AG04450 (cell line): ENCODE measurements at regions not wholly inside any gene's neighbourhood (a gene's known extent, or its start where the extent isn't known, plus 50 kb on each side); places are given as distances from the start of the nearest gene placed in this dataset.

Experiments
- CTCF ChIA-PET: fragments of 300-600, 350-600 bp; formaldehyde crosslinking; extraction: SDS; loops from one replicate; lab custom pipeline; 2022; ENCODE audit warnings: antibody characterized with exemption, inconsistent platforms; lab: Charles Lee
- POLR2A ChIA-PET: fragments of 350-600 bp; formaldehyde crosslinking; extraction: SDS; loops from one replicate; lab custom pipeline; 2021; ENCODE audit warnings: antibody characterized with exemption, inconsistent platforms; lab: Yijun Ruan, JAX
- DNase-seq: peaks from one replicate; pipeline ENCODE4 v3.0.0-alpha.2; 2011; ENCODE audit warnings: low read depth, low spot score
- H3K27ac ChIP-seq: one replicate; pipeline ENCODE4 v1.5.1; 2012; ENCODE audit warnings: low read depth, low read length, control low read depth
- H3K27me3 ChIP-seq: one replicate; pipeline ENCODE4 v1.6.0; 2012; ENCODE audit warnings: low read length; ENCODE audit not compliant: control insufficient read depth, insufficient read depth
- H3K4me3 ChIP-seq: 2 replicates; pipeline ENCODE4 v1.5.1; 2011; ENCODE audit warnings: mild to moderate bottlenecking, low read depth, low read length, control low read depth
- H3K9me3 ChIP-seq: 2 replicates; pipeline ENCODE4 v1.5.1; 2012; ENCODE audit warnings: low read length; ENCODE audit not compliant: control insufficient read depth, insufficient read depth
- TF ChIP-seq, protein P1 (sequence below): IDR thresholded peaks from 2 replicates; pipeline ENCODE4 v1.5.1; 2011; ENCODE audit warnings: low read depth, low read length, control low read depth, inconsistent platforms

DNA sequence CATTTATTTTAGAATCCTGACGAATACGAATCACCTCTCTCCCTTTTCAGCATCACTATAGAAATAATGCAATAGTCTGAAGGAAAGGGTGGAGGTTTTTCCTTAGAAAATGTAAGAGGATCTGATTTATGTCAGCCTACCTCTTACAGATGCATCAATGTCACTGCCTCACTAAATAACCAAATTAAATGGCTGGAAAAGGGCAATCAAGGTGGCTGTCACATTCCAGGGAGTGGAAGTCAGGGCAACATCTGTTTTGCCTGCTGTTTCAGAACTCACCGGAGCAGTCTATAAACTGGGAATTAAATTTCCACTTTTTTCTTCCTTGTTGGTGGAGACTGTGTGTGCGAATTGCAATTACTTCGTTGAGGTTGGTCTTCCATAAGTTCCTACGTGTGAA is 299.3 kb upstream of the PDZRN3 start:
- Histone ChIP-seq H3K9me3 (no peaks in the 10 kb centered on the region), H3K27ac (no peak overlapping the region), H3K4me3 (no peak overlapping the region), H3K27me3 (peaks cover 2% of the 10 kb centered on the region)
- ChIA-PET CTCF (no interaction called here), POLR2A (no interaction called here)
- no peak for DNase-seq
- TF ChIP-seq, protein P1, sequence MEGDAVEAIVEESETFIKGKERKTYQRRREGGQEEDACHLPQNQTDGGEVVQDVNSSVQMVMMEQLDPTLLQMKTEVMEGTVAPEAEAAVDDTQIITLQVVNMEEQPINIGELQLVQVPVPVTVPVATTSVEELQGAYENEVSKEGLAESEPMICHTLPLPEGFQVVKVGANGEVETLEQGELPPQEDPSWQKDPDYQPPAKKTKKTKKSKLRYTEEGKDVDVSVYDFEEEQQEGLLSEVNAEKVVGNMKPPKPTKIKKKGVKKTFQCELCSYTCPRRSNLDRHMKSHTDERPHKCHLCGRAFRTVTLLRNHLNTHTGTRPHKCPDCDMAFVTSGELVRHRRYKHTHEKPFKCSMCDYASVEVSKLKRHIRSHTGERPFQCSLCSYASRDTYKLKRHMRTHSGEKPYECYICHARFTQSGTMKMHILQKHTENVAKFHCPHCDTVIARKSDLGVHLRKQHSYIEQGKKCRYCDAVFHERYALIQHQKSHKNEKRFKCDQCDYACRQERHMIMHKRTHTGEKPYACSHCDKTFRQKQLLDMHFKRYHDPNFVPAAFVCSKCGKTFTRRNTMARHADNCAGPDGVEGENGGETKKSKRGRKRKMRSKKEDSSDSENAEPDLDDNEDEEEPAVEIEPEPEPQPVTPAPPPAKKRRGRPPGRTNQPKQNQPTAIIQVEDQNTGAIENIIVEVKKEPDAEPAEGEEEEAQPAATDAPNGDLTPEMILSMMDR, result no peak

DNA sequence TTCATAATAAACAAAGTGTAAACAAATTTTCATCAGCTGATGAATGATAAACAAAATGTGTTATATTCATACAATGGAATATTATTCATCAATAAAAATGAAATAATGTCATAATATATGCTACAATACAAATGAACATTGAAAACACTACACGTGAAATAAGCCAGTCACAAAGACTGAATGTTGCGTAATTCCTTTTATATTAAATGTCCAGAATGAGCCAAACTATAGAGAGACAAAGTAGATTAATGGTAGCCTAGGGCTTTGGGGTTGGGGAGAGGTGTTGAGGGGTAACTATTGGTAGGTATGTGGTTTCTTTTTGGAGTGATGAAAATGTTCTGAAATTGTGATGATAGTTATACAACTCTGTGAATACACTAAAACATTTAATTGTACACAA is 292.9 kb upstream of the PDZRN3 start:
- Histone ChIP-seq H3K27me3 (no peaks in the 10 kb centered on the region), H3K4me3 (no peak overlapping the region), H3K9me3 (no peaks in the 10 kb centered on the region), H3K27ac (no peak overlapping the region)
- TF ChIP-seq, protein P1, result no peak
- DNase-seq, result no peak
- POLR2A ChIA-PET, result no interaction called here
- CTCF ChIA-PET, result no interaction called here

DNA sequence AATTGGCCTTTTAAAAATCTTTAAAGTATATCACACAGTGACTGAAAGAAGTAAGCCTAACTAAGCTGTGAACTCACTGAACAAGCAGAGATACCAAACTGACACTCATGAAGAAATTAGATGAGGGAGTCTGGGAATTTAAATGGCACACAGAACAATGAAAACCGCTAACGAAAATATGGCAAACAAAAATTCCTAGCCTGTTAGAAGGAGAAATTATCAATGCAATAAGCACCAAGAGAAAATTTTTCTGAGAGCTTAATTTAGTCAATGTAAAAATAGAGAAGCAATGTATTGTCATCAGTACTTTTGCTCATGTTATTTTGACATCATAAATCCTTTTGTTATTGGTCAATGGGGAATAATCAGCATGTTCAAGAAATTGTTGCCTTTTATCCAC is 291.1 kb upstream of the PDZRN3 start:
- Histone ChIP-seq H3K9me3 (no peaks in the 10 kb centered on the region), H3K27me3 (no peaks in the 10 kb centered on the region), H3K4me3 (no peak overlapping the region), H3K27ac (no peak overlapping the region)
- ChIA-PET POLR2A (no interaction called here), CTCF (no interaction called here)
- TF ChIP-seq, protein P1, result no peak
- DNase-seq, result no peak

DNA sequence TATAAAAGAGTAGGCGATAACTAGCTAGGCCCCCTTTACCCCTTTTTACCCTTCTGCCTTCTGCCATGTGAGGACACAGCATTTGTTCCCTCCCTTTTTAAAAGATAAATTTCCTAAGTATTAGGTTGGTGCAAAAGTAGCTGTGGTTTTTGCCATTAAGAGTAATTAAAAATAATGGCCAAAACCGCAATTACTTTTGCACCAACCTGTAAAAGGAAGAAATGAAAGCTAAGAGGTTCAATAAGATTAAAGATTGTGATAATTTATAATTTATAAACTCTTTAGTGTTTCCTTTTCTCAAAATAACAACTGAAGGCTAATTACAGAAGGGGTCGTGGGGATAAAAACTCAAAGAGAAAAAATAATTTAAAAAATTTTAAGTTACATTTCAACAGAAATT is 283.5 kb upstream of the PDZRN3 start:
- no peak overlapping the region for H3K27ac ChIP-seq
- TF ChIP-seq, protein P1, result no peak
- H3K9me3 ChIP-seq, result no peaks in the 10 kb centered on the region
- no peak overlapping the region for H3K4me3 ChIP-seq
- no peak for DNase-seq
- POLR2A ChIA-PET, result no interaction called here
- no peaks in the 10 kb centered on the region for H3K27me3 ChIP-seq
- CTCF ChIA-PET, result no interaction called here

DNA sequence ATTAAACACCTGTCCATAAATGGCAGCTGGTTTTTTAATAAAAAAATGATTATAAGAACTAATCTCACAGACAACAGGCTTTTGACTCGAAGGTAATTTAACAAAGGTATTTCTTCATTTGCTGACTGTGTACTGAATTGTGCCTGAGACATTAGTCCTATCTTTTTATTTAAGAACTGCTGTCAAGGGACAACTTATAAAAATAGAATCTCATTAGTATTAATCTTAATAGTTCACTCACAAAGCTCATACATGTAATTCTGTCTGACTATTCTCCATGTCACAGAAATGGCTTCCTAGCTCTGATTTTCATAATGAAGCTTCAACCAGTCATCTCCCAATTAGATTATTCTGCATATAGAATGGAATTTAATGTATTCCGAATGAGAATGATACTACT is 276.9 kb upstream of the PDZRN3 start:
- Histone ChIP-seq H3K9me3 (no peaks in the 10 kb centered on the region), H3K27me3 (no peaks in the 10 kb centered on the region), H3K4me3 (no peak overlapping the region), H3K27ac (no peak overlapping the region)
- POLR2A ChIA-PET, result no interaction called here
- CTCF ChIA-PET, result no interaction called here
- no peak for DNase-seq
- TF ChIP-seq, protein P1, result no peak
